NCI-H446 treated with DMSO at 0.1 percent for 48 hours (cell line): ENCODE measurements at regions not wholly inside any gene's neighbourhood (a gene's known extent, or its start where the extent isn't known, plus 50 kb on each side); places are given as distances from the start of the nearest gene placed in this dataset.

Experiments used
- DNase-seq: peaks from one replicate; lab custom pipeline; 2025; lab: John Stamatoyannopoulos, UW

DNA sequence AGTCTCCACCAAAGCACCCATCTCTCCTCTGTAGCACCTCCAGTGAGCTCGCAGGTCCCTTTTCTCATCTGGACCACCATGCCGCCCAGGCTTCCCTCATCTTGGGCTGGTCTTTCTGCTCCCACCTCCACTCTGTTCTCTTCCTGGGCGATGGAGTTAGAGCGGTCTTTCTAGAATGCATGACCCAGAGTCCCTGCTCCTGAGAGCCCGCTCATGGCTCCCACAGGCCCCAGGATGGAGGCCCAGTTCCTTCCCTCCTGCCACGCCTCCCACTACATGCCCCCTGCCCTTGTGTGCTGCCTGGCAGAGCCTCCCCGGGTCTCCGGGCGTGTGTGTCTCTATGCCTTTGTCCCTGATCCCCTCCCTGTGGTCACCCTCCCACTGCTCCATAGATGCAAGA, 100.7 kb upstream of the RTL1 start:
- DNase-seq = no peak

GRCh38 chr14:101004954-101005353, 101.4 kb upstream of the RTL1 start:
- DNase-seq = no peak

GRCh38 chr14:101005447-101005846, 101.9 kb upstream of the RTL1 start:
- no peak for DNase-seq

GRCh38 chr14:101006008-101006407, 102.5 kb upstream of the RTL1 start:
- DNase-seq = no peak

DNA sequence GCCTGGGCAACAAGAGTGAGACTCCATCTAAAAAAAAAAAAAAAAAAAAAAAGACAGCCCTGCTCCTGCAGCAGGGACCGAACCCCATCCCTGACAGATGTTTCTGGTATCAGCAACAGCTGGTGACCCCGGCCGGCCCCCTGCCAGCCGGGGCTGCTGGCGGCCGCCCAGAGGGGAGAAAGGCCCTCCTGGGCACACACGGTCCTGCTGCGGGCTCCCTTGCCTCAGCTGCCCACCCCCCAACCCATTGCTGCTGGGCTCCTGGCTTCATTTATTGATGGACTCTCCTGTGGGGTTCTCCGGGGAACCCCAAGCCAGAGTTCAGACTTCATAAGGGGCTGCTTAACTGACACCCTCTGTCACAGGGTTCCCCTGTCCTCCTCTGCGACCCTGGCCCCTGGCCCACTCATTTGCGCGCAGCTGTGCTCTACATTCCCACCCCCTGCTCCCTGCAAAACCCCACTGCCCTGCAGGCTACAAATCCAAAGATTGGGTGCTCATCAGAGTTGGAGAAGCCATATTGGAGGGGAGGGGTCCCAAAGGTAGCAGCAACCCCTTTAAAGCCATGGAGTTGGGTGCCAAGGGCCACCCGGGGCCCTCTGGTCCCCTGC, 103.6 kb upstream of the RTL1 start:
- DNase-seq = no peak

GRCh38 chr14:101007765-101008164, 104.2 kb upstream of the RTL1 start:
- no peak for DNase-seq

- no peak for DNase-seq
Observed at GRCh38 chr14:101008196-101008595, 104.7 kb upstream of the RTL1 start.

- no peak for DNase-seq
Observed at GRCh38 chr14:101008631-101009336, 105.3 kb upstream of the RTL1 start.

- DNase-seq = no peak
Observed at GRCh38 chr14:101009531-101009930, 106.0 kb upstream of the RTL1 start.

DNA sequence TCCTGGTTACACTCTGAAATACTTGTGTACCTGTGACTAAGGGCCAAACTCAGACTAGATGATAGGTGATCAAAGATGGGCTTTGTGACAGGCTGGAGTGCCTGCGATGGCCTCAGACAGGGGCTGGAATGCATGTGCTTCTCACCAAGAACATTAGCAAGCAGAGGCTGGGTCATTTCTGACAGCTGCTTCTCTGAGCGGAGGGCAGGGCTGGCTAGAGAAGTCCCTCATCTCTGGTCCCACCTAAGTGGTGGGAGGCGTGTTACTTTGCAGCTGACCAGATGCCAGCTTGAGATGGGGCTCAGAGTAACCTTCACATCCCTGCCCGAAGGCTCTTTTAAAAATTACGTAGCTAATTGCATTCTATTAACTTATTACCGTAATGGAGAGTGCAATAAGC, 106.8 kb upstream of the RTL1 start:
- no peak for DNase-seq

DNA sequence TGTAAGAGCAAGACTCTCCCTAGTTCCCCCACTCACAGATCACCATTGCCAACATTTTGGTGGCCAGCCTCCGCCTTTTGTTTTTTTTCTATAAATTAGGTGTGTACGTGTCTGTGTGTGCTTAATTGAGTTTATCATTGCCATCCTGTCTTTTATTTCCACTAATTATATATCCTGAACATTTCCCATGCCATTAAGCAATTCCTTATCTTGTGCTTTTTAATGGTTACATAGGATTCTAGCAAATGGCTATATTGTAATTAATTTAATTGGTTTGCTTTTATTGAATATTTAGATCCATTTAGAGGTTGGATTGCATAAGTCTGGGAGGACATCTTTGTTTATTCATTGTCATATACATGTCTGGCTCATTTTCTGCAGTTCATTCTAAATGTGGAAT, 107.3 kb upstream of the RTL1 start:
- no peak for DNase-seq

GRCh38 chr14:101017209-101017608, 113.7 kb upstream of the RTL1 start:
- no peak for DNase-seq

DNA sequence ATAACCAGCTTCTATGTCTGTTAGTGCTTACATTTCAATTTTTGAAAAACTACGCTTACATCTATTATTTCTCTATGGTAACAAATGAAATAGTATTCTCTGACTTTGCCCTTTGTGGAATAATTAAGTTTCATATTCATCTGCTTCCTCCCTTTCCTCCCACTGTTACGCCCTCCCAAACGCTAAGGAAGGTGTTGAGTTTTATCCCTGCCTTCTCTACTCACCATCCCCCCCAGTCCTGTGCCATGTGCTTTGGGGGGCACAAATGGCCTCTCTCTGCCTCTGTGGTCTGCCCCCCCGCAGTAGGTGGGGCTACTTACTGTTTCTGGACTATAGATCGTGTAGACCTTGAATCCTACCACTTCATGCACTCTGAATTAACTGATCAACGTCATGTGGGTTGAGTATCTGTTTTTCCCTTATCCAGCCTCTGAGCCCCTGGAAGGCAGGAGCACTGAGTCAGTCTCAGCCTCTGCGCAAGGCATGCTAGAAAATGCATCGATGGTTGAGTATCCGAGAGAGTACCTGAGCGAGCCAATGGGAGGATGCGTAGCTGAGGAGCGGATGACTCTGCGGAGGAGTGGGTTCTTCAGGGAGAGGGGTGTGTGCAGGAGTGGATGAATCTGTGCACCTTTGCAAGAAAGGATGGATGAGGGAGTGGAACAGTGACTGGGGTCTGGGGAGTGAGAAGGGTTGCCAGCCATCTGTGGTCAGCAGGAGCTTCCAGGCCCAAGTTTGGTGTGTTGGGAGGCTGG, 114.5 kb upstream of the RTL1 start:
- DNase-seq = no peak

GRCh38 chr14:101018561-101019290, 115.2 kb upstream of the RTL1 start:
- DNase-seq = no peak

DNA sequence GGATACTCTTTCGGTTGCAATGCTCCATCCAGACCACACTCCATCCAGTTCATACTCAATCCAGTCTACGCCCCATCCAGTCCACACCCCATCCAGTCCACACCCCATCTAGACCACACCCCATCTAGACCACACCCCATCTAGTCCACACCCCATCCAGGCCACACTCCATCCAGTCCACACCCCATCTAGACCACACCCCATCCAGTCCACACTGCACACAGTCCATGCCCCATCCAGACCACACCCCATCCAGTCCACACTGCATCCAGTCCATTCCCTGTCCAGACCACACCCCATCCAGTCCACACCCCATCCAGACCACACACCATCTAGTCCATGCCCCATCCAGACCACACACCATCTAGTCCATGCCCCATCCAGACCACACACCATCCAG, 116.0 kb upstream of the RTL1 start:
- DNase-seq = no peak

- DNase-seq = no peak
Observed at GRCh38 chr14:101019990-101020710, 116.6 kb upstream of the RTL1 start.

DNA sequence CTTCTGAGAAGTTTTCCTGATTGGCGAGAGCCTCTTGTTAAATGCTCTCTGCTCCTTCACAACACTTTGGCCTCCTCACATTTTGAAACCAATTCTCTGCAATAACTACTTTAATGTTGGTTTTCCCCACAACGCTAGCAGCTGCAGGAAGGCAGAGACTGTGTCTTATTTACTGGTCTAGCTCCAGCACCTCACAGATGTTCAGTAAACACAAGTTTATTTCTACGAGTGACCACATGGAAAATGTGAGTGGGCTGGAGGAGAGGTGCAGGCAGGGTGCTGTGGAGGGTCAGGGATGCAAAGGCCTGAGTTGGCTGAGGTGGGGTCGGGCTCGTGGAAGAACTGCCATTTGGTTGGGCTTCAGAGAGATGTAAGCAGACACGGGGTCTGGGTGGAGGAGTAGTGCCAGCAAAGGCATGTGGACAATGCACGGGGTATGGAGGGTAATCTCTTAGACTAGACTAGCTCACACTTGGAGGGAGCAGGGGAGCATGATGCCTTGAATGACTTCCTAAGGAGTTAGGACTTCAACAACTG, 117.4 kb upstream of the RTL1 start:
- no peak for DNase-seq

GRCh38 chr14:101022121-101022520, 118.6 kb upstream of the RTL1 start:
- no peak for DNase-seq

DNA sequence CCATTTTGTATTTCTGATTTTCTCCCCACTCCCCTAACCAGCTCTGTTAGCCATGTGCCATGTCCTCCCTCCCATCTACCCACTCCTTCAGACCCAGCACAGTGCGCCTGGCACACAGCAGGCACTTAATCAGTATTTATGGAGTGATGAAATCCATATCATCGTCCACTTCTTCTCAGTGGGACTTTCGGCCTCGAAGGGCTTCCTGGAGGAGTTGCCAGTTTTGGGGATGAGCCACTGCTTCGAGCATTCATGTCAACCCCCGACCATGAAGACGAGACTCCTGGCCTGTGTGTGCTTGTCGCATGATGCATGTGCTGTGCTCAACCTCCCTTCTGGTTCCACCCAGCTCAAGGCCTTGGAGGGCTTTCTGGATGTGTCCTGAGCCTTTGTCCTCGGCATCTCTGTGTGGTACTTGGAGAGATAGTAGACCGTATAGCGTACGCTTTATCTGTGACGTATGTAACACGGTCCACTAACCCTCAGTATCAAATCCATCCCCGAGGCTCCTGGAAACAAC, 119.5 kb upstream of the RTL1 start:
- no peak for DNase-seq

GRCh38 chr14:101024686-101025085, 121.2 kb upstream of the RTL1 start:
- no peak for DNase-seq

DNA sequence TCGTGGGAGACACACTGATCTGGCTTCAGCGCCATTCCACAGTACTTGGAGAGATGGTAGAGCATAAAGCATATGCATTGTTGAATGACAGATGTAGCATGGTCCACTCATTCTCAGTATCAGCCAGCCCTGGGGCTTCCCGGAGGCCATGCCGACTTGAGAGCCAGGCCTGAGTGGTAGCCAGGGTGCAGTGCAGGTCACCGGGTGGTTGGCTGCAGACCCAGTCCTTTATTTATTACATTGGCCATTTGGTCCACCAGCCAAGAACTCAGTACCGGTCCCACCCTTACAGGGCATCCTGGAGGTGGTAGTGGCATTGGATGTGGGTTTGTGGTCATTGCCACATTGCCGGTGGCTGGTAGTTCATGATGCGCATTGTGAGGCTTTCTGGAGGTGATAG, 121.6 kb upstream of the RTL1 start:
- DNase-seq = no peak
